Transverse colon (tissue), 4 donors: ENCODE measurements at regions not wholly inside any gene's neighbourhood (a gene's known extent, or its start where the extent isn't known, plus 50 kb on each side); places are given as distances from the start of the nearest gene placed in this dataset.

Source experiments
- EP300 ChIP-seq: sonication (generic); formaldehyde crosslinking; IDR thresholded peaks from one replicate; pipeline ENCODE4 v1.6.1; 2017; ENCODE audit warnings: antibody characterized with exemption, low read depth
- POLR2AphosphoS5 ChIP-seq, 3 donors: sonication (generic); formaldehyde crosslinking; IDR thresholded peaks; one replicate each; pipeline ENCODE4 v1.6.1; 2016; ENCODE audit warnings: antibody characterized with exemption in 3 of 3
- TF ChIP-seq, protein P1 (sequence below), 5 experiments: fragments of 200-600 bp in 3 of 5; fragments of 450-650 bp in 2 of 5; sonication (generic) in 3 of 5; IDR thresholded peaks; 1 replicate in 2 of 5; 2 replicates in 3 of 5; pipeline ENCODE4 v1.5.1; 2016 to 2017; ENCODE audit warnings: antibody characterized with exemption in 5 of 5, inconsistent platforms in 3 of 5, mild to moderate bottlenecking in 2 of 5, moderate library complexity in 1 of 5

DNA sequence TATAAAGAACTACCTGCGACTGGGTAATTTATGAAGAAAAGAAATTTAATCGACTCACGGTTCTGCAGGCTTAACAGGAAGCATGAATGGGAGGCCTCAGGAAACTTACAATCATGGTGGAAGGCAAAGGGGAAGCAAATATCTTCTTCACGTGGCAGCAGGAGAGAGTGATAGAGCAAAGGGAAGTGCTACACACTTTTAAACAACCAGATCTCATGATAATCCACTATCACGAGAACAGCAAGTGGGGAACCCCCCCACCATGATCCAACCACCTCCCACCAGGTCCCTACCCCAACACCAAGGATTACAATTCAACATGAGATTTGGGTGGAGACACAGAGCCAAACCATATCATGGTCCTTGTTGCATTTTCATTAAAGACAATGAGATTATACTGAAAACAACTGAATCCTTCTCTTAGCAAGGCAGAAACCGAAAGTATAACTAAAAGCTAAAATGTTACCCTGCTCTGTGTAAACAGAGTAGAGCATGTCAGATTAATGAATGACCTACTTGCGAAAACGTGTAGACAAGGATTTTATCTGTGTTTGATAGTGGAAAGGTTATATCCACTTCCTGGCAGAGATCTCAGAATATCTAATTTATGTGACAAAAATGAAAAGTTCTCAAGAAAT lies 60.1 kb upstream of the RBBP8 start:
- no peak for TF ChIP-seq EP300
- TF ChIP-seq POLR2AphosphoS5 (IDR thresholded peaks at IDR 0.05) = no peak
- TF ChIP-seq, protein P1, sequence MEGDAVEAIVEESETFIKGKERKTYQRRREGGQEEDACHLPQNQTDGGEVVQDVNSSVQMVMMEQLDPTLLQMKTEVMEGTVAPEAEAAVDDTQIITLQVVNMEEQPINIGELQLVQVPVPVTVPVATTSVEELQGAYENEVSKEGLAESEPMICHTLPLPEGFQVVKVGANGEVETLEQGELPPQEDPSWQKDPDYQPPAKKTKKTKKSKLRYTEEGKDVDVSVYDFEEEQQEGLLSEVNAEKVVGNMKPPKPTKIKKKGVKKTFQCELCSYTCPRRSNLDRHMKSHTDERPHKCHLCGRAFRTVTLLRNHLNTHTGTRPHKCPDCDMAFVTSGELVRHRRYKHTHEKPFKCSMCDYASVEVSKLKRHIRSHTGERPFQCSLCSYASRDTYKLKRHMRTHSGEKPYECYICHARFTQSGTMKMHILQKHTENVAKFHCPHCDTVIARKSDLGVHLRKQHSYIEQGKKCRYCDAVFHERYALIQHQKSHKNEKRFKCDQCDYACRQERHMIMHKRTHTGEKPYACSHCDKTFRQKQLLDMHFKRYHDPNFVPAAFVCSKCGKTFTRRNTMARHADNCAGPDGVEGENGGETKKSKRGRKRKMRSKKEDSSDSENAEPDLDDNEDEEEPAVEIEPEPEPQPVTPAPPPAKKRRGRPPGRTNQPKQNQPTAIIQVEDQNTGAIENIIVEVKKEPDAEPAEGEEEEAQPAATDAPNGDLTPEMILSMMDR (IDR thresholded peaks at IDR 0.05) = no peak
